Epithelial cell of esophagus (primary cell): ENCODE measurements at regions not wholly inside any gene's neighbourhood (a gene's known extent, or its start where the extent isn't known, plus 50 kb on each side); places are given as distances from the start of the nearest gene placed in this dataset.

Experiments
- DNase-seq: peaks from one replicate; pipeline ENCODE4 v3.0.0; 2010; ENCODE audit warnings: low read depth
- H3K4me3 ChIP-seq: 2 replicates; pipeline ENCODE4 v1.5.1; 2011; ENCODE audit warnings: mild to moderate bottlenecking, low read length, control low read depth
- TF ChIP-seq, protein P1 (sequence below): IDR thresholded peaks from 2 replicates; pipeline ENCODE4 v1.5.1; 2011; ENCODE audit warnings: low read depth, mild to moderate bottlenecking, low read length, control low read depth, inconsistent platforms; ENCODE audit not compliant: insufficient read depth; ENCODE audit errors: missing control alignments

GRCh38 chr9:515665-516064 is 301.0 kb downstream of the DOCK8 start:
- no peak overlapping the region for H3K4me3 ChIP-seq
- TF ChIP-seq, protein P1, sequence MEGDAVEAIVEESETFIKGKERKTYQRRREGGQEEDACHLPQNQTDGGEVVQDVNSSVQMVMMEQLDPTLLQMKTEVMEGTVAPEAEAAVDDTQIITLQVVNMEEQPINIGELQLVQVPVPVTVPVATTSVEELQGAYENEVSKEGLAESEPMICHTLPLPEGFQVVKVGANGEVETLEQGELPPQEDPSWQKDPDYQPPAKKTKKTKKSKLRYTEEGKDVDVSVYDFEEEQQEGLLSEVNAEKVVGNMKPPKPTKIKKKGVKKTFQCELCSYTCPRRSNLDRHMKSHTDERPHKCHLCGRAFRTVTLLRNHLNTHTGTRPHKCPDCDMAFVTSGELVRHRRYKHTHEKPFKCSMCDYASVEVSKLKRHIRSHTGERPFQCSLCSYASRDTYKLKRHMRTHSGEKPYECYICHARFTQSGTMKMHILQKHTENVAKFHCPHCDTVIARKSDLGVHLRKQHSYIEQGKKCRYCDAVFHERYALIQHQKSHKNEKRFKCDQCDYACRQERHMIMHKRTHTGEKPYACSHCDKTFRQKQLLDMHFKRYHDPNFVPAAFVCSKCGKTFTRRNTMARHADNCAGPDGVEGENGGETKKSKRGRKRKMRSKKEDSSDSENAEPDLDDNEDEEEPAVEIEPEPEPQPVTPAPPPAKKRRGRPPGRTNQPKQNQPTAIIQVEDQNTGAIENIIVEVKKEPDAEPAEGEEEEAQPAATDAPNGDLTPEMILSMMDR, result no peak
- no peak for DNase-seq

DNA sequence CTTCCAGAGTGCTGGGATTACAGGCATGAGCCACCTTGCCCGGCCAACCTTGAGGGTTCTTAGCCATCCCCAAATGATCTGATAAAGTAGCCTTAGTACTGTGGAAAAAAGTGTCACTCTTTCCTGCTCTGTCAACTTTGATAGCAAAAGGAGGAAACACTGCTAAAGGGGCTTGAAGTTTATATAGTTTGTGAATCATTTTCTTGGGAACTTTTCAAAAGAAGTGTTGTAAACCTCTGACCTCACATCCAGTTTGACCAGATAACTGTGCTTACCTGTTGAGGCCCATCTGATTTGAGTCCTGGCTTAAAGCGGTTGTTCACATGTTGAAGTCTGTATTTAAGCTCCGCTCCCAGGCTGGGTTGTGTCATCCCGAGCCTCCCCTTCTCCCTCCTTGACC is 303.3 kb downstream of the DOCK8 start:
- TF ChIP-seq, protein P1, result no peak
- no peak overlapping the region for H3K4me3 ChIP-seq

DNA sequence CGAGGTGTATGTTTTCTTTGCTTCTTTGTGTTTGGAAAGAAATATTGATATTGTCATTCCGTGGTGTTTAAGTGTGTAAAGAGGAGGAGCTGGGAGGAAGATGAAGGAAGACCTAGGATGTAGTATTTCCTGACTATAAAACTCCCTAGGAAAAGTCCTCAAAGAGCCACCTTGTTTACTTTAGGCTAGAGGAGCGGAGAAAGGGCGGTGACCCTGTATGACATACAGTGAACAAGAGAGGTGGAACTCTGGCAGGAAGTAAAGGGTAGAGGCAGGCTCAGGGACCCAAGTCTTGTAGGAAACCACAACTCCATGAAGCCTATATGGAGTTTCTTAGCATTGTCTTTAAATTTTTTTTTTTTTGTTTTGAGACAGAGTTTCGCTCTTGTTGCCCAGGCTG is 303.9 kb downstream of the DOCK8 start:
- DNase-seq, result no peak
- no peak overlapping the region for H3K4me3 ChIP-seq
- TF ChIP-seq, protein P1, result no peak

More for the DNA sequence above, 303.3 kb downstream of the DOCK8 start:
- peak; percentile 91 for DNase-seq

DNA sequence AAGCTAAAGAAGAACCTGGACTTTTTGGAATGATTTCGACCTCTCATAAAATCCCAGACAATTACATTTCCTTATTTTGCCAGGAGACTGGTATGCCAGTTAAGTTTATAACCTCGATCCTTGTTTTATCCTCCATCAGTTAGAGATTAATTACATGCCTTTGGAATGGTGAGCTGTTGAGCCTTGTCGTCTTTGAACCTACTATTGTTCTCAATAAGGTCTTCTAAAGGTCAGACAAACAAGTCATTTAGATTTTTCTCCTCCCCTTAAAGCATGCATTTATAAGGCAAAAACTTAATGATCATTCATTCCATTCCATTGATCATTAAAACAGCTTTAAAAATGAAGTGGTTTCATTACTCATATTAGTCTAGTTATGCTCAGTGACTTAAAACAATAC is 304.9 kb downstream of the DOCK8 start:
- no peak for DNase-seq
- TF ChIP-seq, protein P1, result no peak
- H3K4me3 ChIP-seq, result no peak overlapping the region

- no peak overlapping the region for H3K4me3 ChIP-seq
- TF ChIP-seq, protein P1, result no peak
- DNase-seq, result no peak
Observed at GRCh38 chr9:520302-520701, 305.6 kb downstream of the DOCK8 start.

GRCh38 chr9:522190-522589 is 307.5 kb downstream of the DOCK8 start:
- no peak for DNase-seq
- no peak overlapping the region for H3K4me3 ChIP-seq
- TF ChIP-seq, protein P1, result no peak

- no peak overlapping the region for H3K4me3 ChIP-seq
- TF ChIP-seq, protein P1, result no peak
- DNase-seq, result no peak
Observed at GRCh38 chr9:522658-523057, 308.0 kb downstream of the DOCK8 start.
